GM21825 (cell line): ENCODE measurements at regions not wholly inside any gene's neighbourhood (a gene's known extent, or its start where the extent isn't known, plus 50 kb on each side); places are given as distances from the start of the nearest gene placed in this dataset.

Experiments
- ATAC-seq: cut with Tn5 transposase; IDR thresholded peaks from one replicate; pipeline ENCODE4 v1.9.1; 2021; ENCODE audit warnings: mild to moderate bottlenecking, moderate library complexity; ENCODE audit not compliant: unreplicated experiment

DNA sequence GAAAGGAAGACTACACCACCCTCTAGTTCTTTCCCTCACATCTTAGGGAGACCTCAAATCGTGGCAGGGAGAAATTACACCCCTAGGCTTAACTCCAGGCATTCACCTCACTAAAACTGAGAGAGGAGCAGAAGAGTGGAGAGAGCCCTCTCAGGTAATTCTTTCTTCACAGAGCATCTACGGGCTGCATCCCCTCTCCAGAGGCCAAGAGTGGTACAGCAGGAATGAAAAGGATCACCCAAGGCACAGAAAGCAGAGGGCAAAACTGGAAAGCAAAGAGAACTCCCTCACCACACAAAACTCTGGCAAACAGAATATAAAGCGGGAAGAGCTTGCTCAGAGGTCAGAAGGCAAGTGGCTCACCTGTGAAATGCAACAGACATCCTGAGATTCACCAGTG is 661.2 kb downstream of the TBC1D4 start:
- no peak for ATAC-seq

- ATAC-seq = no peak
Measured at GRCh38 chr13:74819549-74819948, 662.4 kb downstream of the TBC1D4 start.

DNA sequence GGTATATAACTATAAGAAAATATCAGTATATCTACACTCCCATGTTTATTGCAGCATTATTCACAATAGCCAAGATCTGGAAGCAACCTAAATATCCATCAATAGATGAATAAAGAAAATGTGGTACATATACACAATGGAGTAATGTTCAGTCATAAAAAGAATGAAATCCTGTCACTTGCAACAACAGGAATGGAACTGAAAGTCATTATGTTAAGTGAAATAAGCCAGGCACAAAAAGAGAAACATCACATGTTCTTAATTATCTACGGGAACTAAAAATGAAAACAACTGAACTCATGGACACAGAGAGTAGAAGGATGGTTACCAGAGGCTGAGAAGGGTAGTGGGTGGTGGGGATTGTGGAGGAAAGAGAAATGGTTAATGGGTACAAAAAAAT is 665.2 kb downstream of the TBC1D4 start:
- ATAC-seq = no peak

GRCh38 chr13:74796157-74796556 is 662.0 kb upstream of the KLF12 start:
- no peak for ATAC-seq

DNA sequence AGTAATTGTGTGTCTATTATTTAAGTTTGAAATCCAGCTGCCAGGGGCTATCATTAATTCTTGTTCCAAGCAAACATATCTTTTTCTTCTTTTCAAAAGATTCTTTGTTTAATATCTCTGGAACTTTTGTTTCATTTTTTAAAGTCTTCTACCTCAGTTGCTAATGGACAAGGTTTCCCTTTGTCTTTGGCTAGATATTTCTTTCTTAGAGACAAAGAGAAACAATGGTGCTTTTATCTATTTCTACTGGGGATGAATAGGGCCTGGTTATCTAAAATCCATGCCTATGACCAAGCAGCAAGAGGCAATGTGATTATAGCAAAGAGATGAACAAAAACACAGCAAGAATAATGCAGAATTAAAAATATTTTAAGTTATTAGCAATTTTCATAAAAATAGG is 661.3 kb upstream of the KLF12 start:
- ATAC-seq = no peak

DNA sequence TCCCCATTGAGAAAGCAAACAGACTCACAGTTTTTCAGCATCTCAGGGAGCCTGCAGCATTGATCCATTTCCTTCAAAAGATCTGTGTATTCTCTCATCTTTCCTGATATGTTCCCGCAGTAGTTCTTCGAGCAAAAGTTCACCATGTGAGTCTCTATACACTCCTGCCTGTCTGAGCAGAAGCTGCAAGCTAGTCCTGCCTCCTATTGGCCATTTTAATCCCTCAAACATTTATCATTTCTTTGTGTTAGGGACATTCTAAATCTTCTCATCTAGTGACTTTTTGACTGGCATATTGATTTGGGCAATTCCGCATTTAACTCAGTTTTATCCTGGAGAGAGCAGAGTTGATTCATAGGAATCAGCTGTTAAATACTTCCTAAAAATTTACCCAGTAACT is 660.4 kb upstream of the KLF12 start:
- no peak for ATAC-seq

DNA sequence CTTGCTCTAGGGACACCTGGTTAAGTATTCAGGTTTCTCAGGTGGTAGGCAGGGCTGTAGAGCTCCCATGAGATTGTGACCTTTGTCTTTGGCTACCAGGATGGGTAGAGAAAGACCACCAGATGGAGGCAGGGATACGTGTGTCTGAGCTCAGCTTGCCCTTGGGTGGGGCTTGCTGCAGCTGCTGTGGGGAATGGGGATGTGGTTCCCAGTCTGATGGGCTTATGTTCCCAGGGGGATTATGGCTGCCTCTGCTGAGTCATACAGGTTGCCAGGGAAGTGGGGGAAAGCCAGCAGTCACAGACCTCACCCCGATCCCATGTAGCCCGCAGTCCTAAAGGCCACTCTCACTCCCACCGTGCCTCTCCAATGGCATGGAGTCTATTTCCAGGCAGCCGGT is 659.9 kb upstream of the KLF12 start:
- ATAC-seq = no peak

GRCh38 chr13:74784959-74785358 is 650.8 kb upstream of the KLF12 start:
- ATAC-seq = no peak

DNA sequence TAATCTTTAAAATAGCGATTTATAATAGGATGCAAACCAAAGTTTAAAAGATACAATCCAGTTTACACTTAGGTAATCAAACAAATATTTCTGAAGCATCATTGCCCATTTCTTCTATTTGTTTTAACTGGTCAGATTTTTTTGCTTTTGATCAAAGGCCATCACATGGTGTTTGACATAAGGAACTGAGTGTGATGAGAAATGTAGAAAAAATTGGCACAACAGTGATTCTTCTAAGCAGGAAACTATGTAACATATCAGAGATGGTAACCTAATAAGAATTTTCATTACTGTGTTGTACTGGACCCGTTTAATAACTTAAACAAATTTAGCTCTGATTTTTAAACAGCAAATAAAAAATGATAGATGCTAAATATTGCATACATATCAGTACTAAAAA is 644.7 kb upstream of the KLF12 start:
- ATAC-seq = no peak

DNA sequence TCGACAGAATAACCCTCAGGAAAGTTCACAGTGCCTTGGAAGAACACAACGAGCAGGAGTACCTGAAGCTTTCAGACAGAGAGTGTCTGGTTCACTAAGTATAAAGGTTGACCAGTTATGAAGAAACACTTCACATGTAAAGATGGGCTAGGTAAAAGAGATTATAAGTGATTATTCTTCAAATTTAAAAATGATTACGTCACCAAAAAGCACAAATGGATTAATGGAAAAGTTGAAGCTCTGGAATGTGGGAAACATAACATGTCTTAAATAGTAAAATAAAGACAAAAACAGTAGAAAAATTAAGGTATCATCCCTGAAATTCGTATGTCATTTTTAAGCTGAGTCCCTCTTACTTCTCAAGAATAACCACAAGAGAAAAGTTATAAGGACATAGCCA is 643.9 kb upstream of the KLF12 start:
- ATAC-seq = no peak

DNA sequence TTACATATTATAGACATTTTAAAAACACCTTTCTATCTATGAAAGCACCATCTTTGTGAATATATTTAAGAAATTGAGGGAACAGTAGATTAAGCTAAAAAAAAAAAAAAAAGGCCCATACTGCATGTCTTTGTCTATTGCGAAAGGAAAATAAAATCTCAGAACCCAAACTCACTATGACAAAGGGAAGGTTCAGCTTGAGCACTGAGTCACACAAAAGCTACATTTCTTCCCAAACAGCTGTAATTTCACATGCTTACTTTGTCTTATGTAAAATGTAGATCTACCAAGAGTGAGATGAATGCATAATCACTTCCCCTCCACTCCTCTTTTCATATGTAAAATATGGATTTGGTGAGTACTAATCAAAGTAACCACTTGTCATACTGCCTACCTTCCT is 640.1 kb upstream of the KLF12 start:
- ATAC-seq = no peak

- no peak for ATAC-seq
Measured at GRCh38 chr13:74773248-74773647, 639.0 kb upstream of the KLF12 start.

DNA sequence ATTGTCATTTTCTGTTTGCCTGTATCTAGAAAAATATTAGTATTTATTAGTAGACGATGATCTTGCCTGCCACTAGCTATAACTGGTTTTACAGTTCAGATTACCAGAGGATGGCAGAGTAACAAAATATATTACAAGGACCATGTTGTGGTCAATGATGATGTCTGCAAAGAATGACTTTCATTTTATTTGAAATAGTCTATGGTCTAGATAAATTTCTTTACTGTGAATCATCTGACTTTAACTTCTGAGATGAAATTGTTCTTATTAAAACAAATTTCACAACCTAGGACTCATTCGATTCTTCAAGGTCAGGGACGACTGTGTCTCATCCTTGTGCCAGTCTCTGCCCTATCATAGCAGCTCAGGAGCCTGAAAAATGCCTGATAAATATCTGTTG is 637.8 kb upstream of the KLF12 start:
- no peak for ATAC-seq

DNA sequence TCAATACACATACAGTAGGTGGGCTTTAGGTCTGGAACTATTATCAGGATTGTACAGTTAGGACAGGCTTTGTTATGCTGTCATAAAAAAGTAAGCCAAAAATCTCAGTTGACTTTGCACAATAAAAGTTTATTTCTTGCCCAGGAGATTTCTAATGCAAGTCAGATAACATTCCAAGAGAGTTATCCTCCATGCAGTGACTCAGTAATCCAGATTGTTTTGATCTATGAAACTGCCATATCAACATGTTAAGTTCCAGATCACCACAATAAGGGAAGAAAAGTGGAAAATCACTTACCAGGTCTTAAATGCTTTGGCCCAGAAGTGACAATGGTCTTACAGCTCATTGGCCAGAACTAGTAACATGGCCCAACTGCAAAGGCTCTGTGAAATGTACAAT is 636.2 kb upstream of the KLF12 start:
- ATAC-seq = no peak

GRCh38 chr13:74769333-74769732 is 635.1 kb upstream of the KLF12 start:
- ATAC-seq = no peak

- no peak for ATAC-seq
Measured at GRCh38 chr13:74768521-74769085, 634.4 kb upstream of the KLF12 start.

- ATAC-seq = no peak
Measured at GRCh38 chr13:74767050-74767449, 632.8 kb upstream of the KLF12 start.

- ATAC-seq = no peak
Measured at GRCh38 chr13:74765955-74766354, 631.8 kb upstream of the KLF12 start.

GRCh38 chr13:74761801-74762757 is 627.9 kb upstream of the KLF12 start:
- no peak for ATAC-seq

DNA sequence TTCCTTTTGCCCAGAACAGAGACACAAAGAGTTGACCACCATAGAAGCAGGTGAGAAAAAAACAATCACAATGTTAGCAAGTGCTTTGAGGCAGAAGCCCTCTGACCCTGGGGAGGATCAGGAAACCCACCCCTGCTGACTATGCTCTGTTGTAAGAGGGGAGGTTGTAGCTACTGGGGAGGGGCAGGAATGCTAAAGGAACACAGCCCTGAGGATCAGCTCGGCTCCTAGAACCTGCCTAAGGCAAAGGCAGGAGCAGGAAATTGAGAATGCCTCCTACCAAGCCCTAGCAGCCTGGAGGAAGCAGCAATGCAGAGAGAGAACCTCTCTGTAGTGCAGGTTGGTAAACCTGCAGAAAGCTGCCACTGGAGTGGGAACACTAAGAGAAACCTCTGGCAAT is 624.0 kb upstream of the KLF12 start:
- ATAC-seq = no peak

DNA sequence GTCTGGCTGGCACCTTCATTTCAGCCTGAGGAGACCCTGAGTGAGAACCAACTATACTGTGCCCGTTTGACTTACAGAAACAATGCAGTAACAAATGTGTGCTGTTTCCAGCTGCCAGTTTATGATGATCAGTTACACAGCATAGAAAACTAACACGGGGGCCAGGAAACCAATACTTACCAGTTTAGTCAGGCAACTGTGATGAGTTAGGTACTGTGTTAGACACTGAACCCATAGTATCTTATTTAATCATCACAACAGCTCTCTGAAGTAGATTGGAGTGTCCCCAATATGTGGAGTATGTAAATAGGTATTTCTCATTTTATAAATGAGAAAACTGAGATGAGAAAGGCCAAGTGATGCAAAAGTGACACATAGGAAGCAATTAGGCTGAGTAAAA is 620.9 kb upstream of the KLF12 start:
- ATAC-seq = no peak

DNA sequence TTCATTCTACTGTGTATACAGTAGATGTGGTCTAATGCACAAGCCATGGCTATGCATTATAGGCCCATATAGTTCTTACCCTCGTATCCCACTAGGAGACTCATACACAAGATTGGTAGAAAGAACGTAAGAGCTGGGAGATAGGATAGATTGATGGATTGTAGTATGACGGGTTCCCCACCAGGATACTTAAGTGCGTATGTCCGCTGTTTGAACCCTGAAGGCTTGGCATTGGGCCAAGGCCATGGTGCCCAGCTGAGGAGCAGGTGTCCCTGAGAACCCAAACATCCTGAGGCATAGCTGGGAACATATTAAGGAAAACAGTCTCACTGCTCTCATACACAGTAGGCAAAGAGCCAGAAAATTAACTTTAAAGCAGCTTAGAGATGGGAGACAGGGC is 617.5 kb upstream of the KLF12 start:
- no peak for ATAC-seq
